Cardiac muscle cell (in vitro differentiated cells and primary cell): ENCODE measurements at regions not wholly inside any gene's neighbourhood (a gene's known extent, or its start where the extent isn't known, plus 50 kb on each side); places are given as distances from the start of the nearest gene placed in this dataset.

Source experiments
- DNase-seq, 2 donors: peaks; one replicate each; pipeline versions ENCODE4 v3.0.0 to v3.0.0-alpha.2; 2010 to 2017; ENCODE audit warnings: low read depth in 1 of 2, low spot score in 1 of 2
- H3K27ac ChIP-seq: fragments of 200-600 bp; sonication (generic); 2 replicates; pipeline ENCODE4 v1.5.1; 2016
- H3K27me3 ChIP-seq: fragments of 200-600 bp; sonication (generic); 2 replicates; pipeline ENCODE4 v1.6.0; 2016; ENCODE audit warnings: control low read depth
- H3K36me3 ChIP-seq: fragments of 200-600 bp; sonication (generic); 2 replicates; pipeline ENCODE4 v1.5.1; 2016; ENCODE audit warnings: control low read depth
- H3K4me1 ChIP-seq: fragments of 200-600 bp; sonication (generic); 2 replicates; pipeline ENCODE4 v1.8.1; 2017; ENCODE audit warnings: low read depth, mild to moderate bottlenecking, mixed run types
- H3K4me3 ChIP-seq: fragments of 200-600 bp; sonication (generic); 2 replicates; pipeline ENCODE4 v1.5.1; 2016; ENCODE audit warnings: mild to moderate bottlenecking
- H3K9me3 ChIP-seq: fragments of 200-600 bp; sonication (generic); 2 replicates; pipeline ENCODE4 v1.5.1; 2017; ENCODE audit warnings: low read depth, mild to moderate bottlenecking, control low read depth
- TF ChIP-seq, protein P1 (sequence below): IDR thresholded peaks from 2 replicates; pipeline ENCODE4 v1.5.1; 2012; ENCODE audit warnings: low read depth, mild to moderate bottlenecking, low read length

DNA sequence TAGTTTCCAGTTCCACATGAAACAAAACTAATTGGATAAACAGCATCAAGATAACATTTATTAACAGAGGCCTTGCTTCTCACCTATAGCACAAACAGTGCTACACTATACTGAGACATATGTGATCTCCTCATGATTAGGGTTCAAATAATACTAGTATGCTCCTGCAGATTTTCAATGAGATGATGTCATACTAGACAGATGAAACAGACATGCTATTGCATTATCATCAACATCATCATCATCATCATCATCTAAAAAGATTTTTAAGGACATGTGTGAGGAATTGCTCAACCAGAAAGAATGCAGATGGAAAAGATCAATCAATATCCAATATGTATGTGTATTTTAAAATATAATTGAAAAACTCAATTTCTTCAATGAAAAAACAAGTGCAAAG lies 932.3 kb downstream of the METTL15 start:
- Histone ChIP-seq H3K4me1 (no peaks in the 10 kb centered on the region), H3K9me3 (no peaks in the 10 kb centered on the region), H3K27me3 (no peaks in the 10 kb centered on the region), H3K36me3 (no peaks in the 10 kb centered on the region), H3K27ac (no peak overlapping the region), H3K4me3 (no peak overlapping the region)
- DNase-seq, result no peak
- TF ChIP-seq, protein P1, sequence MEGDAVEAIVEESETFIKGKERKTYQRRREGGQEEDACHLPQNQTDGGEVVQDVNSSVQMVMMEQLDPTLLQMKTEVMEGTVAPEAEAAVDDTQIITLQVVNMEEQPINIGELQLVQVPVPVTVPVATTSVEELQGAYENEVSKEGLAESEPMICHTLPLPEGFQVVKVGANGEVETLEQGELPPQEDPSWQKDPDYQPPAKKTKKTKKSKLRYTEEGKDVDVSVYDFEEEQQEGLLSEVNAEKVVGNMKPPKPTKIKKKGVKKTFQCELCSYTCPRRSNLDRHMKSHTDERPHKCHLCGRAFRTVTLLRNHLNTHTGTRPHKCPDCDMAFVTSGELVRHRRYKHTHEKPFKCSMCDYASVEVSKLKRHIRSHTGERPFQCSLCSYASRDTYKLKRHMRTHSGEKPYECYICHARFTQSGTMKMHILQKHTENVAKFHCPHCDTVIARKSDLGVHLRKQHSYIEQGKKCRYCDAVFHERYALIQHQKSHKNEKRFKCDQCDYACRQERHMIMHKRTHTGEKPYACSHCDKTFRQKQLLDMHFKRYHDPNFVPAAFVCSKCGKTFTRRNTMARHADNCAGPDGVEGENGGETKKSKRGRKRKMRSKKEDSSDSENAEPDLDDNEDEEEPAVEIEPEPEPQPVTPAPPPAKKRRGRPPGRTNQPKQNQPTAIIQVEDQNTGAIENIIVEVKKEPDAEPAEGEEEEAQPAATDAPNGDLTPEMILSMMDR, result no peak

DNA sequence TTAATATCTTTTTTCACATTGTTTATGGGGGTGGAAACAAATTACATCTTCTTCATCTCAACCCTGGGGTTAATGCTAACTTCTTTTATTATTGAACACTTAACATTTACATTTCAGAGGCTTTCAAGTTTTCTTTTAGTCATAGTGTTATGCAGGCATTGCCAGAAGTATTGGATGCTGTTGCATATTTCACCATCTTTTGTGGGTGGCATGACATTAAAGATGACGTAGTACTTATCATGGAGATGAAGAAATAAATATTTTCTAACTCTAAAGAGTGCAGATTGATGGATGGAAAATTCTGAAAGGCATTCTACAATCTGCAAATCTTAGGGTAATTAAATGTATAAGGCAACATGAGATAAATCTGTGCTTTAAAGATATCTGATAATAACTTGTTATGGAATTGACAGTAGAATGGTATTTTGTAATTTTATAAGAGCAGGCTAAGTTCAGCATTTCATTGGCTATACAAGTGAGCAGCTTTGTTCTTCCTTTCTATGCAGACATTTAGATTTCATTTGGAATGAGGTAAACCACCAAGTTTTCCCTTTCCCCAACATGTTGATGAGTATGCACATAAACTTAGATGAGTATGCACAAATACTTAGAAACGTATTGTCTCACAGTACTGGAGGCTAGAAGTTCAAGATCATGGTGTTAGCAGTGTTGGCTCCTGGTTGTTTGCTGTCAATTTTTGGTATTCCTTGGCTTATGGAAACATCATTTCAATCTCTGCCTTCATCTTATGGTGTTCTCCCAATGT lies 924.4 kb downstream of the METTL15 start:
- Histone ChIP-seq H3K9me3 (no peaks in the 10 kb centered on the region), H3K36me3 (no peaks in the 10 kb centered on the region), H3K4me1 (no peaks in the 10 kb centered on the region), H3K27me3 (no peaks in the 10 kb centered on the region), H3K4me3 (no peak overlapping the region), H3K27ac (no peak overlapping the region)
- TF ChIP-seq, protein P1, result no peak
- no peak for DNase-seq

DNA sequence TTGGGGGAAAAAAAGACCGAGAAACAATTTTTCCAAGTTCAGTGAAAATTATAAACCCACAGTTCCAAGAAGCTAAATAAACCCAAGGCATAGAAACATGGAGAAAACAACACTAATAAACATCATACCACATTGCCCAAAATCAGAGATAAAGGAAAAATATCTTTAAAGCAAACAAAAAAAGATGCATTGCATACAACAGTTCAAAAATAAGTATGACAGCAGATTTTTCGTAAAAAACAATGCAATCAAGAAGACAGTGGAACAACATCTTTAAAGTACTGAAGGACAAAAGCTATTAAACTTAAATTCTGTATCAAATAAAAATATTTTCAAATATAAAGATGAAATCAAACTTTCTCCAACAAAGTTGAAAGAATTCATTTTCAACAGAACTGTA lies 921.3 kb downstream of the METTL15 start:
- Histone ChIP-seq H3K27me3 (no peaks in the 10 kb centered on the region), H3K27ac (no peak overlapping the region), H3K4me3 (no peak overlapping the region), H3K36me3 (no peaks in the 10 kb centered on the region), H3K9me3 (no peaks in the 10 kb centered on the region), H3K4me1 (no peaks in the 10 kb centered on the region)
- DNase-seq, result no peak
- TF ChIP-seq, protein P1, result no peak

DNA sequence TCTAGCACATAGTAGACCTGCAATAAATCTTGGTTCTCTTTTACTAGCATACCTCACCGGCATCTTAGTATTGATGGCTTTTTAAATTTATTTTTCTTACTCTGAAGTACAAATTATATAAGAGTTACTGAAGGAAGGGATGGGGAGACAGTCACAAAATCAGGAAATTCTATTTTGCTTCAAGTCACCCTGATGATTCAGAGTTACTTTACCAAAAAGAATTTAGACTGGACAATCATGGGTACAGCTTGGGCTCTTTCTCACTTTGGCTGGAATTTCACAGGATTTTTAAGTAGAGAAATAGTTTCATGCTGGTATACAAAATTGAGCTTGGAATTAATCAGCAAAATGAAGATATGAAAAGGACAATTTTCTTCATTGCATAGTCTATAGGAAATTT lies 919.2 kb downstream of the METTL15 start:
- DNase-seq, result no peak
- Histone ChIP-seq H3K4me3 (no peak overlapping the region), H3K9me3 (no peaks in the 10 kb centered on the region), H3K4me1 (no peaks in the 10 kb centered on the region), H3K27ac (no peak overlapping the region), H3K27me3 (no peaks in the 10 kb centered on the region), H3K36me3 (no peaks in the 10 kb centered on the region)
- TF ChIP-seq, protein P1, result no peak

DNA sequence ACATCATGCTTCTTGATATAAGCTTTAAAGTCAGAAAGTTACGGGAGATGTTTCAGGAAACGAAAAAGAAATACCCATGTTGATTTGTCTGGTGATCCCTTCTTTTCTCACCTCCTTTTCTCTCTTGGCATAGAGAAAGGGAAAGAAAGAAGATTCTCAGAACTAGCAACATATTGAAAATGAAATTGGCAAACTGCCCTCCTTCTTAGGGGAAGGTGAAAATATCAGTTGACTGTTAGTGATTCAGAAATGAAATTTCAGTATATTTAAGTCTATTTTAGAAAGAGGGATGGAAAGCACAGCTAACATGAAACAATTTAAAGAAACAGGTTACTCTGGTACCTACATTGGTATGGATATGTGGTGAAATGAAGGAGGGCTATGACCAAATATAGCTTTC lies 918.1 kb downstream of the METTL15 start:
- H3K36me3 ChIP-seq, result no peaks in the 10 kb centered on the region
- no peaks in the 10 kb centered on the region for H3K4me1 ChIP-seq
- H3K4me3 ChIP-seq, result no peak overlapping the region
- H3K27me3 ChIP-seq, result no peaks in the 10 kb centered on the region
- no peak overlapping the region for H3K27ac ChIP-seq
- TF ChIP-seq, protein P1, result no peak
- H3K9me3 ChIP-seq, result no peaks in the 10 kb centered on the region
- no peak for DNase-seq
